ENCODE measurements at regions not wholly inside any gene's neighbourhood (a gene's known extent, or its start where the extent isn't known, plus 50 kb on each side); places are given as distances from the start of the nearest gene placed in this dataset.

GRCh38 chr15:70225416-70225815 is 127.7 kb upstream of the TLE3 start:
- no peaks in the 10 kb centered on the region for H3K27me3 ChIP-seq (ENCODE audit: insufficient read depth, low read length)
- H3K9ac ChIP-seq (ENCODE audit: low read depth, low read length) = no peak overlapping the region
- WGBS = 91% methylated on average over 9 of the region's 9 CpGs
- H3K4me3 ChIP-seq (ENCODE audit: low read length) = no peak overlapping the region
- no peak overlapping the region for H3K27ac ChIP-seq (ENCODE audit: low read depth, low read length)
- no peaks in the 10 kb centered on the region for H3K4me1 ChIP-seq (ENCODE audit: insufficient read depth, low read length)
- H3K36me3 ChIP-seq (ENCODE audit: insufficient read depth, low read length) = no peaks in the 10 kb centered on the region
- H3K9me3 ChIP-seq (ENCODE audit: insufficient read depth, low read depth, low read length) = peaks cover under 1% of the 10 kb centered on the region; the same call in 1 of the 2 replicates

GRCh38 chr15:70222606-70223005 is 124.9 kb upstream of the TLE3 start:
- H3K9me3 ChIP-seq (ENCODE audit: insufficient read depth, low read depth, low read length) = no peaks in the 10 kb centered on the region
- 77% methylated on average over 2 of the region's 2 CpGs for WGBS

GRCh38 chr15:70220490-70221096 is 122.9 kb upstream of the TLE3 start:
- Histone ChIP-seq H3K9me3 (ENCODE audit: insufficient read depth, low read depth, low read length) (no peaks in the 10 kb centered on the region), H3K9ac (ENCODE audit: low read depth, low read length) (no peak overlapping the region), H3K4me1 (ENCODE audit: insufficient read depth, low read length) (peaks cover 9% of the 10 kb centered on the region), H3K36me3 (ENCODE audit: insufficient read depth, low read length) (no peaks in the 10 kb centered on the region), H3K4me3 (ENCODE audit: low read length) (no peak overlapping the region), H3K27me3 (ENCODE audit: insufficient read depth, low read length) (no peaks in the 10 kb centered on the region), H3K27ac (ENCODE audit: low read depth, low read length) (no peak overlapping the region)
- WGBS = 90% methylated on average over 4 of the region's 6 CpGs

More at GRCh38 chr15:70222606-70223005, 124.9 kb upstream of the TLE3 start:
- Histone ChIP-seq H3K4me3 (ENCODE audit: low read length) (no peak overlapping the region), H3K9ac (ENCODE audit: low read depth, low read length) (no peak overlapping the region), H3K27me3 (ENCODE audit: insufficient read depth, low read length) (no peaks in the 10 kb centered on the region), H3K4me1 (ENCODE audit: insufficient read depth, low read length) (peaks cover 9% of the 10 kb centered on the region), H3K27ac (ENCODE audit: low read depth, low read length) (no peak overlapping the region), H3K36me3 (ENCODE audit: insufficient read depth, low read length) (no peaks in the 10 kb centered on the region)

GRCh38 chr15:70219966-70220365 is 122.2 kb upstream of the TLE3 start:
- Histone ChIP-seq H3K27me3 (ENCODE audit: insufficient read depth, low read length) (no peaks in the 10 kb centered on the region), H3K9me3 (ENCODE audit: insufficient read depth, low read depth, low read length) (no peaks in the 10 kb centered on the region), H3K27ac (ENCODE audit: low read depth, low read length) (no peak overlapping the region), H3K9ac (ENCODE audit: low read depth, low read length) (no peak overlapping the region), H3K36me3 (ENCODE audit: insufficient read depth, low read length) (no peaks in the 10 kb centered on the region), H3K4me3 (ENCODE audit: low read length) (no peak overlapping the region), H3K4me1 (ENCODE audit: insufficient read depth, low read length) (peaks cover 9% of the 10 kb centered on the region)
- 90% methylated on average over 6 of the region's 6 CpGs for WGBS

GRCh38 chr15:70219256-70219895 is 121.7 kb upstream of the TLE3 start:
- Histone ChIP-seq H3K4me3 (ENCODE audit: low read length) (no peak overlapping the region), H3K27me3 (ENCODE audit: insufficient read depth, low read length) (no peaks in the 10 kb centered on the region), H3K27ac (ENCODE audit: low read depth, low read length) (no peak overlapping the region), H3K9me3 (ENCODE audit: insufficient read depth, low read depth, low read length) (no peaks in the 10 kb centered on the region), H3K9ac (ENCODE audit: low read depth, low read length) (no peak overlapping the region), H3K4me1 (ENCODE audit: insufficient read depth, low read length) (peaks cover 9% of the 10 kb centered on the region), H3K36me3 (ENCODE audit: insufficient read depth, low read length) (no peaks in the 10 kb centered on the region)
- WGBS = 80% methylated on average over 8 of the region's 8 CpGs

GRCh38 chr15:70217226-70218160 is 119.8 kb upstream of the TLE3 start:
- no peaks in the 10 kb centered on the region for H3K27me3 ChIP-seq (ENCODE audit: insufficient read depth, low read length)
- H3K36me3 ChIP-seq (ENCODE audit: insufficient read depth, low read length) = no peaks in the 10 kb centered on the region
- WGBS = 85% methylated on average over 7 of the region's 7 CpGs
- H3K27ac ChIP-seq (ENCODE audit: low read depth, low read length) = no peak overlapping the region
- H3K9ac ChIP-seq (ENCODE audit: low read depth, low read length) = no peak overlapping the region
- peaks cover 9% of the 10 kb centered on the region for H3K4me1 ChIP-seq (ENCODE audit: insufficient read depth, low read length)
- no peaks in the 10 kb centered on the region for H3K9me3 ChIP-seq (ENCODE audit: insufficient read depth, low read depth, low read length)
- no peak overlapping the region for H3K4me3 ChIP-seq (ENCODE audit: low read length)

GRCh38 chr15:70215951-70216350 is 118.2 kb upstream of the TLE3 start:
- no peaks in the 10 kb centered on the region for H3K27me3 ChIP-seq (ENCODE audit: insufficient read depth, low read length)
- H3K4me3 ChIP-seq (ENCODE audit: low read length) = no peak overlapping the region
- peaks cover 9% of the 10 kb centered on the region for H3K4me1 ChIP-seq (ENCODE audit: insufficient read depth, low read length)
- no peak overlapping the region for H3K9ac ChIP-seq (ENCODE audit: low read depth, low read length)
- 81% methylated on average over 5 of the region's 5 CpGs for WGBS
- H3K36me3 ChIP-seq (ENCODE audit: insufficient read depth, low read length) = no peaks in the 10 kb centered on the region
- H3K9me3 ChIP-seq (ENCODE audit: insufficient read depth, low read depth, low read length) = no peaks in the 10 kb centered on the region
- no peak overlapping the region for H3K27ac ChIP-seq (ENCODE audit: low read depth, low read length)

- no peak overlapping the region for H3K9ac ChIP-seq (ENCODE audit: low read depth, low read length)
- H3K4me1 ChIP-seq (ENCODE audit: insufficient read depth, low read length) = peaks cover 9% of the 10 kb centered on the region
- no peak overlapping the region for H3K27ac ChIP-seq (ENCODE audit: low read depth, low read length)
- no peak overlapping the region for H3K4me3 ChIP-seq (ENCODE audit: low read length)
- H3K27me3 ChIP-seq (ENCODE audit: insufficient read depth, low read length) = no peaks in the 10 kb centered on the region
- no peaks in the 10 kb centered on the region for H3K36me3 ChIP-seq (ENCODE audit: insufficient read depth, low read length)
- 84% methylated on average over 7 of the region's 7 CpGs for WGBS
- no peaks in the 10 kb centered on the region for H3K9me3 ChIP-seq (ENCODE audit: insufficient read depth, low read depth, low read length)
Observed at GRCh38 chr15:70214941-70215635, 117.4 kb upstream of the TLE3 start.

- Histone ChIP-seq H3K4me3 (ENCODE audit: low read length) (no peak overlapping the region), H3K4me1 (ENCODE audit: insufficient read depth, low read length) (peaks cover 1% of the 10 kb centered on the region), H3K36me3 (ENCODE audit: insufficient read depth, low read length) (no peaks in the 10 kb centered on the region), H3K27me3 (ENCODE audit: insufficient read depth, low read length) (no peaks in the 10 kb centered on the region), H3K27ac (ENCODE audit: low read depth, low read length) (no peak overlapping the region), H3K9me3 (ENCODE audit: insufficient read depth, low read depth, low read length) (no peaks in the 10 kb centered on the region), H3K9ac (ENCODE audit: low read depth, low read length) (no peak overlapping the region)
- 96% methylated on average over 5 of the region's 5 CpGs for WGBS
Observed at GRCh38 chr15:70214276-70214675, 116.6 kb upstream of the TLE3 start.

GRCh38 chr15:70213794-70214193 is 116.1 kb upstream of the TLE3 start:
- Histone ChIP-seq H3K4me1 (ENCODE audit: insufficient read depth, low read length) (no peaks in the 10 kb centered on the region), H3K27me3 (ENCODE audit: insufficient read depth, low read length) (no peaks in the 10 kb centered on the region), H3K27ac (ENCODE audit: low read depth, low read length) (no peak overlapping the region), H3K36me3 (ENCODE audit: insufficient read depth, low read length) (no peaks in the 10 kb centered on the region), H3K9me3 (ENCODE audit: insufficient read depth, low read depth, low read length) (no peaks in the 10 kb centered on the region), H3K4me3 (ENCODE audit: low read length) (no peak overlapping the region), H3K9ac (ENCODE audit: low read depth, low read length) (no peak overlapping the region)
- 93% methylated on average over 7 of the region's 7 CpGs for WGBS

- 32% methylated on average over 10 of the region's 10 CpGs for WGBS
Observed at GRCh38 chr15:70212963-70213315, 115.2 kb upstream of the TLE3 start.

More at GRCh38 chr15:70212963-70213315, 115.2 kb upstream of the TLE3 start:
- H3K9ac ChIP-seq (ENCODE audit: low read depth, low read length) = no peak overlapping the region
- H3K9me3 ChIP-seq (ENCODE audit: insufficient read depth, low read depth, low read length) = no peaks in the 10 kb centered on the region
- no peak overlapping the region for H3K27ac ChIP-seq (ENCODE audit: low read depth, low read length)
- no peaks in the 10 kb centered on the region for H3K4me1 ChIP-seq (ENCODE audit: insufficient read depth, low read length)
- H3K4me3 ChIP-seq (ENCODE audit: low read length) = no peak overlapping the region
- H3K27me3 ChIP-seq (ENCODE audit: insufficient read depth, low read length) = no peaks in the 10 kb centered on the region
- no peaks in the 10 kb centered on the region for H3K36me3 ChIP-seq (ENCODE audit: insufficient read depth, low read length)
